ENCODE measurements at regions not wholly inside any gene's neighbourhood (a gene's known extent, or its start where the extent isn't known, plus 50 kb on each side); places are given as distances from the start of the nearest gene placed in this dataset.

DNA sequence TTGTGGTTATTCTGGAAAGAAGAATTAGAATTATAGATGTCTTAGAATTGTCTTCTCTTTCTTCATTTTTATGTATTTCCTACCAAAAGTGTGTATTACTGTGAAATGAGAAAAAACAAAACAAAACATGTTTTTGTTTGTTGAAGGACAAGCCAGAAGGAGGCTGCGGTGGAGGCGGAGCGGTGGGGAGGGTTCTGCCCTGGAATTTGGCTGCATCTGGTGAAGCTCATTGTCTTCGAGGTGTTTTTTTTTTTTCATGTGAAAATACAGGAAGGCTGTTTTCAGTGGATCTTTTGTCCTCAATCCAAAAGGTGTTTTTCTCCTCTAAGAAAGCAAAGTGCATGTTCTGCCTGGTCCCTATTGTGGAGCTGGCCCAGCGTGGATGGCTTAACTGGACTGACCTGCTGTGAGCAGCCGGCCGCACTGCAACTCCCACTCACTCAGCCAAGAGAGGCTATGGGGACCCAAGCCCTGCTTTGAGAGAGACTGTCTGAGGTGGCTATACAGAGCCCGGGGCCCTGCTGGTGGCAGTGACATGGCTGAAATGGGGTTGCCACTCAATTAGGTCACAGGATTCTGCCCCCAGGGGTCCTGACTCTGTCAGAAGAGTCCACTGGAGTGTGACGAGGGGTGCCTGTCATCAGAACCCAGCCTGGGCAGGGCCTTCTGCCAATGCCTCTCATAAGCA lies 184.9 kb upstream of the MKI67 start:
- FAIRE-seq: no peak
- intact Hi-C loops (cut with micrococcal nuclease) (no loop called here), dilution Hi-C loops (cut with MboI; ENCODE audit: extremely low pct_ligation_motif_present, low sequenced_read_pairs) (no loop called here)
- no peak overlapping the region for H3K27ac ChIP-seq (ENCODE audit: insufficient read depth, low read depth, low read length)
- POLR2A ChIA-PET: no interaction called here
- CTCF ChIA-PET: no interaction called here
- H3K4me1 ChIP-seq (ENCODE audit: control insufficient read depth, extremely low read depth, insufficient read depth, low read length): no peaks in the 10 kb centered on the region
- no peak overlapping the region for H2AFZ ChIP-seq (ENCODE audit: low read depth, low read length)
- no peaks in the 10 kb centered on the region for H3K27me3 ChIP-seq (ENCODE audit: control insufficient read depth in 2 of 2, insufficient read depth in 2 of 2, low read length in 2 of 2)
- H3K9ac ChIP-seq (replicated peaks; ENCODE audit: extremely low read depth, insufficient read depth, low read length): no peak overlapping the region
- H3K4me3 ChIP-seq (replicated peaks in 1 of 3; ENCODE audit: insufficient read depth in 1 of 3, low read depth in 1 of 3, low read length in 3 of 3): no peak overlapping the region
- H3K79me2 ChIP-seq (ENCODE audit: control insufficient read depth, insufficient read depth, low read length): no peaks in the 10 kb centered on the region
- TF ChIP-seq, protein P1, sequence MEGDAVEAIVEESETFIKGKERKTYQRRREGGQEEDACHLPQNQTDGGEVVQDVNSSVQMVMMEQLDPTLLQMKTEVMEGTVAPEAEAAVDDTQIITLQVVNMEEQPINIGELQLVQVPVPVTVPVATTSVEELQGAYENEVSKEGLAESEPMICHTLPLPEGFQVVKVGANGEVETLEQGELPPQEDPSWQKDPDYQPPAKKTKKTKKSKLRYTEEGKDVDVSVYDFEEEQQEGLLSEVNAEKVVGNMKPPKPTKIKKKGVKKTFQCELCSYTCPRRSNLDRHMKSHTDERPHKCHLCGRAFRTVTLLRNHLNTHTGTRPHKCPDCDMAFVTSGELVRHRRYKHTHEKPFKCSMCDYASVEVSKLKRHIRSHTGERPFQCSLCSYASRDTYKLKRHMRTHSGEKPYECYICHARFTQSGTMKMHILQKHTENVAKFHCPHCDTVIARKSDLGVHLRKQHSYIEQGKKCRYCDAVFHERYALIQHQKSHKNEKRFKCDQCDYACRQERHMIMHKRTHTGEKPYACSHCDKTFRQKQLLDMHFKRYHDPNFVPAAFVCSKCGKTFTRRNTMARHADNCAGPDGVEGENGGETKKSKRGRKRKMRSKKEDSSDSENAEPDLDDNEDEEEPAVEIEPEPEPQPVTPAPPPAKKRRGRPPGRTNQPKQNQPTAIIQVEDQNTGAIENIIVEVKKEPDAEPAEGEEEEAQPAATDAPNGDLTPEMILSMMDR (IDR thresholded peaks at IDR 0.05; ENCODE audit: extremely low read depth in 1 of 2, insufficient read depth in 1 of 2, low read depth in 1 of 2, low read length in 2 of 2): no peak
- no peak for TF ChIP-seq POLR2A (IDR thresholded peaks at IDR 0.05; ENCODE audit: low read depth, low read length)
- no peak for TF ChIP-seq EZH2 (IDR thresholded peaks at IDR 0.05; ENCODE audit: borderline replicate concordance, low read depth, low read length, severe bottlenecking)
- TF ChIP-seq GATA2 (IDR thresholded peaks at IDR 0.05; ENCODE audit: insufficient read depth, insufficient read length, low read depth, low read length): no peak
- no peak for TF ChIP-seq FOS (IDR thresholded peaks at IDR 0.05; ENCODE audit: borderline replicate concordance, insufficient read depth, low read length)
- no peak for TF ChIP-seq MYC (IDR thresholded peaks at IDR 0.05; ENCODE audit: low read depth, low read length)
- TF ChIP-seq POLR2AphosphoS5 (IDR thresholded peaks at IDR 0.05; ENCODE audit: insufficient read depth, low read depth, low read length): no peak
- TF ChIP-seq JUN (IDR thresholded peaks at IDR 0.05; ENCODE audit: borderline replicate concordance, insufficient read depth, insufficient read length, low read depth): no peak
- TF ChIP-seq, protein P2, sequence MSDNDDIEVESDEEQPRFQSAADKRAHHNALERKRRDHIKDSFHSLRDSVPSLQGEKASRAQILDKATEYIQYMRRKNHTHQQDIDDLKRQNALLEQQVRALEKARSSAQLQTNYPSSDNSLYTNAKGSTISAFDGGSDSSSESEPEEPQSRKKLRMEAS (IDR thresholded peaks at IDR 0.05; ENCODE audit: insufficient read depth, insufficient read length): no peak
- BruUV-seq (replicated peaks): no TSS peak
- H3K36me3 ChIP-seq (ENCODE audit: control insufficient read depth in 2 of 2, extremely low read depth in 1 of 2, insufficient read depth in 2 of 2, low read length in 2 of 2): no peaks in the 10 kb centered on the region
- H3K4me2 ChIP-seq (ENCODE audit: insufficient read depth, low read length): no peak overlapping the region
- H3K9me1 ChIP-seq (replicated peaks; ENCODE audit: control insufficient read depth, extremely low read depth, insufficient read depth, low read length): no peaks in the 10 kb centered on the region
- H4K20me1 ChIP-seq (replicated peaks; ENCODE audit: control insufficient read depth, extremely low read depth, insufficient read depth, low read length): no peaks in the 10 kb centered on the region
- DNase-seq (ENCODE audit: low read depth, low spot score): no peak
- H3K9me3 ChIP-seq (replicated peaks; ENCODE audit: control insufficient read depth, insufficient read depth, low read length): no peaks in the 10 kb centered on the region
